SK-N-SH (cell line): ENCODE measurements at regions not wholly inside any gene's neighbourhood (a gene's known extent, or its start where the extent isn't known, plus 50 kb on each side); places are given as distances from the start of the nearest gene placed in this dataset.

Experiments used
- CTCF ChIA-PET: fragments of 300-600, 350-600 bp; formaldehyde crosslinking; extraction: SDS; loops from one replicate; lab custom pipeline; 2021; lab: Yijun Ruan, JAX
- POLR2A ChIA-PET: fragments of 350-600 bp; sonication (Branson Sonifier 250); formaldehyde crosslinking; extraction: SDS; loops from one replicate; lab custom pipeline; 2020; ENCODE audit warnings: antibody characterized with exemption, inconsistent platforms; lab: Yijun Ruan, JAX
- DNase-seq: peaks from one replicate; pipeline ENCODE4 v3.0.0; 2012
- H2AFZ ChIP-seq: fragments of 200-600 bp; sonication (generic); 2 replicates; pipeline ENCODE4 v1.8.1; 2016; ENCODE audit warnings: antibody characterized with exemption, mild to moderate bottlenecking, low read depth
- H3F3A ChIP-seq: fragments of 200-600 bp; sonication (generic); replicated peaks from 2 replicates; pipeline ENCODE3; 2016; ENCODE audit warnings: antibody characterized with exemption, mild to moderate bottlenecking; ENCODE audit not compliant: insufficient read depth
- H3K27ac ChIP-seq, 2 experiments: fragments of 200-500 bp in 1 of 2; fragments of 200-600 bp in 1 of 2; sonication (Bioruptor generic) in 1 of 2; sonication (generic), shearing (Covaris generic) in 1 of 2; 2 replicates each; pipeline versions ENCODE4 v1.5.1 to v1.6.1; 2014 to 2016; ENCODE audit warnings: low read depth in 2 of 2, inconsistent platforms in 1 of 2, low read length in 1 of 2, mild to moderate bottlenecking in 1 of 2, mixed read lengths in 1 of 2
- H3K27me3 ChIP-seq: fragments of 200-600 bp; sonication (generic), shearing (Covaris generic); 2 replicates; pipeline ENCODE4 v1.6.1; 2016; ENCODE audit warnings: mixed run types; ENCODE audit not compliant: insufficient read depth
- H3K36me3 ChIP-seq, 2 experiments: fragments of 200-500 bp in 1 of 2; fragments of 200-600 bp in 1 of 2; sonication (Bioruptor generic) in 1 of 2; sonication (generic) in 1 of 2; replicated peaks in 1 of 2; 2 replicates each; pipeline versions ENCODE3 to v1.5.1; 2014 to 2016; ENCODE audit warnings: low read length in 1 of 2, mild to moderate bottlenecking in 1 of 2; ENCODE audit not compliant: insufficient read depth in 2 of 2, control insufficient read depth in 1 of 2
- H3K4me1 ChIP-seq, 2 experiments: fragments of 200-500 bp in 1 of 2; fragments of 200-600 bp in 1 of 2; sonication (Bioruptor generic) in 1 of 2; sonication (generic), shearing (Covaris generic) in 1 of 2; 2 replicates each; pipeline versions ENCODE4 v1.5.1 to v1.6.1; 2014 to 2016; ENCODE audit warnings: low read depth in 1 of 2, low read length in 1 of 2, mixed run types in 1 of 2; ENCODE audit not compliant: insufficient read depth in 2 of 2, control insufficient read depth in 1 of 2
- H3K4me2 ChIP-seq: fragments of 200-600 bp; sonication (generic), shearing (Covaris generic); 2 replicates; pipeline ENCODE4 v1.6.1; 2017; ENCODE audit warnings: mixed run types
- H3K4me3 ChIP-seq, 2 experiments: fragments of 200-500 bp in 1 of 2; fragments of 200-600 bp in 1 of 2; sonication (Bioruptor generic) in 1 of 2; sonication (generic), shearing (Covaris generic) in 1 of 2; 2 replicates each; pipeline versions ENCODE4 v1.5.1 to v1.8.1; 2014 to 2016; ENCODE audit warnings: low read depth in 2 of 2, inconsistent platforms in 1 of 2, low read length in 1 of 2, mild to moderate bottlenecking in 1 of 2, mixed read lengths in 1 of 2, moderate library complexity in 1 of 2
- H3K79me2 ChIP-seq: fragments of 200-600 bp; sonication (generic); 2 replicates; pipeline ENCODE4 v1.8.1; 2017; ENCODE audit warnings: mild to moderate bottlenecking; ENCODE audit not compliant: insufficient read depth
- H3K9ac ChIP-seq: fragments of 200-600 bp; sonication (generic); 2 replicates; pipeline ENCODE4 v1.6.1; 2017; ENCODE audit warnings: mixed run types
- H3K9me2 ChIP-seq: fragments of 200-600 bp; sonication (generic); 2 replicates; pipeline ENCODE4 v1.6.1; 2017; ENCODE audit warnings: mixed run types
- H3K9me3 ChIP-seq: fragments of 200-600 bp; sonication (generic); 2 replicates; pipeline ENCODE4 v1.6.1; 2017; ENCODE audit warnings: mixed run types, mild to moderate bottlenecking, moderate library complexity
- H4K20me1 ChIP-seq: fragments of 200-600 bp; sonication (generic); 2 replicates; pipeline ENCODE4 v1.6.1; 2017; ENCODE audit warnings: mild to moderate bottlenecking, mixed run types; ENCODE audit not compliant: insufficient read depth
- EP300 ChIP-seq, 2 experiments: IDR thresholded peaks; 2 replicates each; pipeline versions ENCODE4 v1.4.0 to v1.6.1; 2012; ENCODE audit warnings: borderline replicate concordance in 1 of 2, low read depth in 1 of 2, low read length in 1 of 2
- EZH2phosphoT487 ChIP-seq: fragments of 200-600 bp; sonication (generic); IDR thresholded peaks from 2 replicates; pipeline ENCODE4 v1.6.1; 2017; ENCODE audit warnings: low read depth, mixed run types, mild to moderate bottlenecking, antibody characterized with exemption, moderate library complexity, borderline replicate concordance
- FOSL2 ChIP-seq: IDR thresholded peaks from 2 replicates; pipeline ENCODE4 v1.4.0; 2012; ENCODE audit warnings: low read depth, mild to moderate bottlenecking, moderate library complexity, borderline replicate concordance
- FOXJ3 ChIP-seq: sonication (generic); formaldehyde crosslinking; IDR thresholded peaks from 2 replicates; pipeline ENCODE4 v1.5.1; 2020; ENCODE audit warnings: mild to moderate bottlenecking, missing genetic modification reagents
- GABPA ChIP-seq: IDR thresholded peaks from 2 replicates; pipeline ENCODE4 v1.4.0; 2012; ENCODE audit warnings: low read depth, mild to moderate bottlenecking
- GATA2 ChIP-seq: sonication (generic); formaldehyde crosslinking; IDR thresholded peaks from 2 replicates; pipeline ENCODE4 v1.5.0; 2020; ENCODE audit warnings: mild to moderate bottlenecking, missing genetic modification reagents
- JUND ChIP-seq: IDR thresholded peaks from 2 replicates; pipeline ENCODE4 v1.4.0; 2012
- MEF2A ChIP-seq: IDR thresholded peaks from 2 replicates; pipeline ENCODE4 v1.4.0; 2012; ENCODE audit warnings: low read depth, borderline replicate concordance
- NFIC ChIP-seq: IDR thresholded peaks from 2 replicates; pipeline ENCODE4 v1.4.0; 2012; ENCODE audit warnings: borderline replicate concordance
- PBX3 ChIP-seq: IDR thresholded peaks from 2 replicates; pipeline ENCODE4; 2012
- RCOR1 ChIP-seq: fragments of 150-350 bp; IDR thresholded peaks from 2 replicates; pipeline ENCODE4 v1.6.1; 2017; ENCODE audit warnings: antibody characterized with exemption, low read length
- TAF1 ChIP-seq: IDR thresholded peaks from 2 replicates; pipeline ENCODE4 v1.6.1; 2012; ENCODE audit warnings: low read depth, mild to moderate bottlenecking, low read length, moderate library complexity, borderline replicate concordance
- TCF12 ChIP-seq: IDR thresholded peaks from 2 replicates; pipeline ENCODE4 v1.4.0; 2012
- ZBTB33 ChIP-seq: IDR thresholded peaks from 2 replicates; pipeline ENCODE4 v1.4.0; 2012; ENCODE audit warnings: low read depth, borderline replicate concordance
- TF ChIP-seq, protein P1 (sequence below): IDR thresholded peaks from 2 replicates; pipeline ENCODE4 v1.6.1; 2012; ENCODE audit warnings: mild to moderate bottlenecking, low read depth, low read length, moderate library complexity
- TF ChIP-seq, protein P2 (sequence below): IDR thresholded peaks from 2 replicates; pipeline ENCODE4 v1.4.0; 2012; ENCODE audit warnings: low read depth
- TF ChIP-seq, protein P3 (sequence below): fragments of 150-350 bp; IDR thresholded peaks from 2 replicates; pipeline ENCODE4 v1.6.1; 2017; ENCODE audit warnings: antibody characterized with exemption, low read length, low read depth, borderline replicate concordance

GRCh38 chr7:26051021-26051420 is 101.0 kb upstream of the NFE2L3 start:
- no peak for TF ChIP-seq PBX3
- no peak for TF ChIP-seq FOSL2
- no peak for TF ChIP-seq ZBTB33
- no peak for TF ChIP-seq NFIC
- no peak for TF ChIP-seq MEF2A
- TF ChIP-seq, protein P1, sequence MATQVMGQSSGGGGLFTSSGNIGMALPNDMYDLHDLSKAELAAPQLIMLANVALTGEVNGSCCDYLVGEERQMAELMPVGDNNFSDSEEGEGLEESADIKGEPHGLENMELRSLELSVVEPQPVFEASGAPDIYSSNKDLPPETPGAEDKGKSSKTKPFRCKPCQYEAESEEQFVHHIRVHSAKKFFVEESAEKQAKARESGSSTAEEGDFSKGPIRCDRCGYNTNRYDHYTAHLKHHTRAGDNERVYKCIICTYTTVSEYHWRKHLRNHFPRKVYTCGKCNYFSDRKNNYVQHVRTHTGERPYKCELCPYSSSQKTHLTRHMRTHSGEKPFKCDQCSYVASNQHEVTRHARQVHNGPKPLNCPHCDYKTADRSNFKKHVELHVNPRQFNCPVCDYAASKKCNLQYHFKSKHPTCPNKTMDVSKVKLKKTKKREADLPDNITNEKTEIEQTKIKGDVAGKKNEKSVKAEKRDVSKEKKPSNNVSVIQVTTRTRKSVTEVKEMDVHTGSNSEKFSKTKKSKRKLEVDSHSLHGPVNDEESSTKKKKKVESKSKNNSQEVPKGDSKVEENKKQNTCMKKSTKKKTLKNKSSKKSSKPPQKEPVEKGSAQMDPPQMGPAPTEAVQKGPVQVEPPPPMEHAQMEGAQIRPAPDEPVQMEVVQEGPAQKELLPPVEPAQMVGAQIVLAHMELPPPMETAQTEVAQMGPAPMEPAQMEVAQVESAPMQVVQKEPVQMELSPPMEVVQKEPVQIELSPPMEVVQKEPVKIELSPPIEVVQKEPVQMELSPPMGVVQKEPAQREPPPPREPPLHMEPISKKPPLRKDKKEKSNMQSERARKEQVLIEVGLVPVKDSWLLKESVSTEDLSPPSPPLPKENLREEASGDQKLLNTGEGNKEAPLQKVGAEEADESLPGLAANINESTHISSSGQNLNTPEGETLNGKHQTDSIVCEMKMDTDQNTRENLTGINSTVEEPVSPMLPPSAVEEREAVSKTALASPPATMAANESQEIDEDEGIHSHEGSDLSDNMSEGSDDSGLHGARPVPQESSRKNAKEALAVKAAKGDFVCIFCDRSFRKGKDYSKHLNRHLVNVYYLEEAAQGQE = no peak
- no peak for TF ChIP-seq GABPA
- TF ChIP-seq, protein P2, sequence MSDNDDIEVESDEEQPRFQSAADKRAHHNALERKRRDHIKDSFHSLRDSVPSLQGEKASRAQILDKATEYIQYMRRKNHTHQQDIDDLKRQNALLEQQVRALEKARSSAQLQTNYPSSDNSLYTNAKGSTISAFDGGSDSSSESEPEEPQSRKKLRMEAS = no peak
- TF ChIP-seq GATA2 (CRISPR knock-in tag) = no peak
- no peak for TF ChIP-seq JUND
- no peak for TF ChIP-seq EZH2phosphoT487
- no peak for TF ChIP-seq EP300 (IDR thresholded peaks at IDR 0.05; ENCODE audit: borderline replicate concordance in 1 of 2, low read depth in 1 of 2, low read length in 1 of 2)
- TF ChIP-seq FOXJ3 (CRISPR knock-in tag) = no peak
- TF ChIP-seq TAF1 = no peak
- no peak for TF ChIP-seq TCF12
- no peak for TF ChIP-seq RCOR1
- TF ChIP-seq, protein P3, sequence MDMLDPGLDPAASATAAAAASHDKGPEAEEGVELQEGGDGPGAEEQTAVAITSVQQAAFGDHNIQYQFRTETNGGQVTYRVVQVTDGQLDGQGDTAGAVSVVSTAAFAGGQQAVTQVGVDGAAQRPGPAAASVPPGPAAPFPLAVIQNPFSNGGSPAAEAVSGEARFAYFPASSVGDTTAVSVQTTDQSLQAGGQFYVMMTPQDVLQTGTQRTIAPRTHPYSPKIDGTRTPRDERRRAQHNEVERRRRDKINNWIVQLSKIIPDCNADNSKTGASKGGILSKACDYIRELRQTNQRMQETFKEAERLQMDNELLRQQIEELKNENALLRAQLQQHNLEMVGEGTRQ = no peak
- DNase-seq = no peak
- no peak overlapping the region for H3K27ac ChIP-seq
- H3K4me3 ChIP-seq = no peak overlapping the region
- H3K9me3 ChIP-seq = no peaks in the 10 kb centered on the region
- no peaks in the 10 kb centered on the region for H3K4me1 ChIP-seq
- H3K36me3 ChIP-seq = no peaks in the 10 kb centered on the region
- ChIA-PET CTCF (interaction anchor here (1.0 to 2.1 kb wide), 2 partner anchors 13 to 40 kb away, joined by 4 to 6 read pairs; no protein-coding TSS in a partner anchor), POLR2A (no interaction called here)
- no peak overlapping the region for H3K9ac ChIP-seq
- no peaks in the 10 kb centered on the region for H3K27me3 ChIP-seq
- H3K4me2 ChIP-seq = no peak overlapping the region
- no peaks in the 10 kb centered on the region for H3K9me2 ChIP-seq
- no peaks in the 10 kb centered on the region for H3F3A ChIP-seq
- H2AFZ ChIP-seq = no peak overlapping the region
- H4K20me1 ChIP-seq = no peaks in the 10 kb centered on the region
- no peaks in the 10 kb centered on the region for H3K79me2 ChIP-seq
